T-cell (primary cell): ENCODE measurements at regions not wholly inside any gene's neighbourhood (a gene's known extent, or its start where the extent isn't known, plus 50 kb on each side); places are given as distances from the start of the nearest gene placed in this dataset.

Source experiments
- ATAC-seq, 4 experiments: fragments of 200-7000 bp in 3 of 4; fragments of 150-1000 bp in 1 of 4; cut with Tn5 transposase; replicated peaks in 1 of 4; 1 replicate in 3 of 4; 2 replicates in 1 of 4; pipeline ENCODE4 v1.10.0; 2021; ENCODE audit warnings: moderate library complexity in 3 of 4, mild to moderate bottlenecking in 2 of 4, moderate number of reproducible peaks in 1 of 4
- CTCF ChIA-PET, 2 donors: fragments of 300-600 bp; sonication (Branson Sonifier 250); formaldehyde crosslinking; loops; one replicate each; lab custom pipeline; 2022; ENCODE audit warnings: antibody characterized with exemption in 2 of 2; lab: Charles Lee
- POLR2A ChIA-PET, 2 donors: fragments of 300-600 bp; sonication (Branson Sonifier 250); formaldehyde crosslinking; loops; one replicate each; lab custom pipeline; 2022; ENCODE audit warnings: antibody characterized with exemption in 2 of 2; lab: Charles Lee
- DNase-seq, 35 experiments: peaks; one replicate each; pipeline versions ENCODE4 v3.0.0 to v3.0.0-alpha.2; 2013 to 2023
- H3K27ac ChIP-seq: one replicate; pipeline ENCODE4 v1.5.1; 2013; ENCODE audit warnings: low read length
- H3K27me3 ChIP-seq, 2 experiments: replicated peaks in 1 of 2; 1 replicate in 1 of 2; 2 replicates in 1 of 2; pipeline versions ENCODE4 v1.6.1 to v1.7.0; 2013; ENCODE audit warnings: low read length in 1 of 2, mixed read lengths in 1 of 2; ENCODE audit not compliant: control insufficient read depth in 2 of 2, insufficient read depth in 2 of 2; ENCODE audit errors: extremely low read depth in 1 of 2
- H3K36me3 ChIP-seq, 2 donors: 1 replicate in 1 of 2; 2 replicates in 1 of 2; pipeline versions ENCODE4 v1.6.1 to v1.7.0; 2013; ENCODE audit warnings: low read length in 1 of 2; ENCODE audit not compliant: control insufficient read depth in 2 of 2, insufficient read depth in 1 of 2; ENCODE audit errors: extremely low read depth in 1 of 2
- H3K4me1 ChIP-seq, 2 experiments: 1 replicate in 1 of 2; 2 replicates in 1 of 2; pipeline versions ENCODE4 v1.6.1 to v1.7.0; 2013; ENCODE audit warnings: low read length in 2 of 2, mixed read lengths in 1 of 2; ENCODE audit not compliant: insufficient read depth in 2 of 2, control insufficient read depth in 1 of 2; ENCODE audit errors: extremely low read depth in 1 of 2
- H3K4me3 ChIP-seq, 2 donors: 1 replicate in 1 of 2; 2 replicates in 1 of 2; pipeline versions ENCODE4 v1.5.1 to v1.7.0; 2013; ENCODE audit warnings: mild to moderate bottlenecking in 2 of 2, low read length in 1 of 2, moderate library complexity in 1 of 2; ENCODE audit not compliant: control insufficient read depth in 1 of 2; ENCODE audit errors: extremely low read depth in 1 of 2
- H3K9me3 ChIP-seq: 2 replicates; pipeline ENCODE4 v1.7.0; 2013
- H3K27ac Mint-ChIP-seq, 2 donors: one replicate each; pipeline ENCODE4 v1.8.0; 2020 to 2021; ENCODE audit warnings: mild to moderate bottlenecking in 2 of 2, mixed read lengths in 2 of 2
- H3K27me3 Mint-ChIP-seq, 2 donors: one replicate each; pipeline ENCODE4 v1.8.0; 2021 to 2022; ENCODE audit warnings: mixed read lengths in 2 of 2
- H3K36me3 Mint-ChIP-seq: one replicate; pipeline ENCODE4 v1.8.0; 2021; ENCODE audit warnings: mixed read lengths
- H3K4me1 Mint-ChIP-seq, 3 donors: one replicate each; pipeline ENCODE4 v1.8.0; 2020 to 2022; ENCODE audit warnings: mixed read lengths in 3 of 3, mild to moderate bottlenecking in 1 of 3
- H3K4me3 Mint-ChIP-seq, 3 donors: one replicate each; pipeline ENCODE4 v1.8.0; 2020 to 2022; ENCODE audit warnings: mild to moderate bottlenecking in 3 of 3, mixed read lengths in 3 of 3, moderate library complexity in 3 of 3
- H3K9me3 Mint-ChIP-seq, 3 donors: one replicate each; pipeline ENCODE4 v1.8.0; 2020 to 2022; ENCODE audit warnings: mixed read lengths in 3 of 3
- WGBS: methylation state at CpG from one replicate; pipeline ENCODE4 v1.1.5; 2013; ENCODE audit warnings: missing lambda C conversion rate; ENCODE audit not compliant: insufficient coverage; 5-methylcytosine and 5-hydroxymethylcytosine counted together

DNA sequence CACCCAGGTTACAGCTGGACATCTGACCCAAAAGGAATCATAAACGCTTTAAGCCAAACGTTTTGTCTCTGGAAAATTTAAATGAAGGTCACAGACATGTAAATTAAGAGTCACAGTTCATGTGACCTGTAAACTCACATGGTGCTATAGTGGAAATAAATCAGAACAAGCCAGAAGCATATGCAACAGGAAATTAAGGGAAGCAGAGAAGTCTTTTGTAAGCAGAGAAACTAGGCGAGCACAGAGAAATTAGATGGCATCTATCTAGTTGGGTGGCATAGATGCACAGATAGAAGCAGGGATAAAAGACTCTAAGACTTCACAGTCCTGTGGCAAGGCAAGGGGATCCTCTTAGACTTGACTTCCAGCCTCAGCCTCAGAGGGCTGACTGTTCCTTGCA is 264.8 kb downstream of the GASK1B start:
- ChIA-PET POLR2A (no interaction called here), CTCF (no interaction called here)
- no peaks in the 10 kb centered on the region for H3K4me1 ChIP-seq
- H3K9me3 ChIP-seq, result no peaks in the 10 kb centered on the region
- Mint-ChIP-seq H3K27ac (no peak overlapping the region), H3K4me1 (no peaks in the 10 kb centered on the region), H3K4me3 (no peak overlapping the region), H3K9me3 (peaks cover 0 to 4% (median 0%) of the 10 kb centered on the region in 3 donors), H3K27me3 (no peaks in the 10 kb centered on the region), H3K36me3 (no peaks in the 10 kb centered on the region)
- no peak overlapping the region for H3K4me3 ChIP-seq
- no peak overlapping the region for H3K27ac ChIP-seq
- no peaks in the 10 kb centered on the region for H3K36me3 ChIP-seq
- H3K27me3 ChIP-seq, result no peaks in the 10 kb centered on the region
- 62% methylated on average over 3 of the region's 3 CpGs for WGBS
- DNase-seq (no peak), ATAC-seq (no peak)

DNA sequence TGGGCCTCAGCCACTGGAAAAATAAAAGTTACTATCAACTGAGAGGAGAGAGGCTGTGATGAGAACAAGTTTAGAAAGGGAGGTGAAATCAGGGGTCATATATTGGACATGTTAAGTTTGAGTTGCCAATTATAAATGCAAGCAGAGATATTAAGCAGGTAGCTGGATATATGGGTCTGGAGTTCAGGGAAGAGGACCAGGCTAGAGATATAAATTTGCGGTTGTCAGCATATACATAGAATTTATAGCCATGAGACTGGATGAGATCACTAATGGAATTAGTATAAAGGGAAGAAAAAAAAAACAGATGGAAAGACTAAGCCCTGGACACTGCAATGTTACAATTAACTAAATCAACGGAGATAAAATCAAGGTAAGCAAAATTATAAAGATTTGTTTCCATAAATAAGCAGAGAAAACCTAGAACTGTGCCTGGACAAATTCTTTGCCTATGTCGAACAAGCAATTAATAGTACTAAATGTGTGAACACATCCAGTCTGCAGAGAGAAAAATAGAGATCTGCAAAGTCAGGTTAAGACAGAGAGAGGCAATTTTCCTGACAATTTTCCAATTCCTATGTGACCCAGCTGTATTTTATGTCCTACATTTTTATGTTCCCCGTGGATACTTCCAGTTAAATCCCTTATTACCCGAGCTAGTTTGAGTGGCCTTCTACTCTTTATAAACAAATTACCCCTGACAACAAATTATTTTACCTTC is 265.4 kb downstream of the GASK1B start:
- Histone ChIP-seq H3K27me3 (no peaks in the 10 kb centered on the region), H3K9me3 (no peaks in the 10 kb centered on the region), H3K4me1 (no peaks in the 10 kb centered on the region), H3K4me3 (no peak overlapping the region), H3K36me3 (no peaks in the 10 kb centered on the region), H3K27ac (no peak overlapping the region)
- Mint-ChIP-seq H3K4me1 (no peaks in the 10 kb centered on the region), H3K4me3 (no peak overlapping the region), H3K36me3 (no peaks in the 10 kb centered on the region), H3K9me3 (peaks cover 0 to 4% (median 0%) of the 10 kb centered on the region in 3 donors), H3K27me3 (no peaks in the 10 kb centered on the region), H3K27ac (no peak overlapping the region)
- 92% methylated on average over 4 of the region's 5 CpGs for WGBS
- DNase-seq (no peak), ATAC-seq (no peak)
- POLR2A ChIA-PET, result interaction anchor here in 1 of 2 donors (0.6 kb wide), 1 partner anchor 9 kb away, joined by 6 read pairs; no protein-coding TSS in a partner anchor
- CTCF ChIA-PET, result no interaction called here

DNA sequence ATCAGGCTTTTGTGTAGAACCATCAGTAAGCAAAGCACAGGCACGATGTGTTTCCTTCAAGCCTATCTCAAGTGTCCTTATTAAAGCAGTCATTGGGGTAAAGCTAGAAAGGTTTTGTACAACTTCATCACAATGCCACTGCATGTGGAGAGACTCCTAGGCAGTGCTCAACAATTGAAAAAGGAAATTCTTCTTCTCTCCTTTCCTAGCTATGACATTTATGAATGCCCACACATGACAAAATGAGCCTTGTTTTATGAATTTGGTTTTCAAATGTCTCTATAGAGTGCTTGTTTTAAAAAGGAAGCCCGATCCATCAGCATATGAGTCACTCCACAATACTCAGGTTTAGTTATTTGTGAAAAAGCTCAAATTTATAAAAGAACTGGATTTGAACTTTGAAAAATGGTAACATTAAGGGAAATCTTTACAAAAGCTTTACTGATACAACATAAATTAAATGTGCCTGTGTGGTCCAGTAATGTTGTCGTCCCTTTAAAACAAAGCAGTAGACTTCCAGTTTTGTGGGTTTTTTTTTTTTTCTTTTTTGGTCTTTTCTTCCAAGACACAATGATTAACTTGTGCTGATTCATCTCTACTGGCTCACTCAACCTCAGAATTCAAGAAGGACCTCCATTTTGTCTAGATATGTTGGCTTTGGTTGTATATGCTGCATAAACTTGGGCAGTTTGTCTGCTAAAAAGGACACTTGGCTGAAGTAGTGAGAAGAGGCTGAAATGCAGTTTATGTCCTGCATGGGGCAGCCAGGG is 273.8 kb downstream of the GASK1B start:
- DNase-seq, result no peak
- H3K27ac ChIP-seq, result no peak overlapping the region
- WGBS, result 67% methylated on average over 1 of the region's 3 CpGs
- peaks cover 6 to 8% (median 6%) of the 10 kb centered on the region in 3 donors for H3K9me3 Mint-ChIP-seq
- H3K9me3 ChIP-seq, result no peaks in the 10 kb centered on the region
- no peaks in the 10 kb centered on the region for H3K36me3 ChIP-seq
- H3K4me1 ChIP-seq, result no peaks in the 10 kb centered on the region
- no peaks in the 10 kb centered on the region for H3K27me3 ChIP-seq
- H3K27ac Mint-ChIP-seq, result no peak overlapping the region
- no peaks in the 10 kb centered on the region for H3K36me3 Mint-ChIP-seq
- H3K4me3 Mint-ChIP-seq, result no peak overlapping the region
- CTCF ChIA-PET, result no interaction called here
- no peaks in the 10 kb centered on the region for H3K27me3 Mint-ChIP-seq
- POLR2A ChIA-PET, result no interaction called here
- ATAC-seq, result no peak
- no peak overlapping the region for H3K4me3 ChIP-seq
- H3K4me1 Mint-ChIP-seq, result no peaks in the 10 kb centered on the region

DNA sequence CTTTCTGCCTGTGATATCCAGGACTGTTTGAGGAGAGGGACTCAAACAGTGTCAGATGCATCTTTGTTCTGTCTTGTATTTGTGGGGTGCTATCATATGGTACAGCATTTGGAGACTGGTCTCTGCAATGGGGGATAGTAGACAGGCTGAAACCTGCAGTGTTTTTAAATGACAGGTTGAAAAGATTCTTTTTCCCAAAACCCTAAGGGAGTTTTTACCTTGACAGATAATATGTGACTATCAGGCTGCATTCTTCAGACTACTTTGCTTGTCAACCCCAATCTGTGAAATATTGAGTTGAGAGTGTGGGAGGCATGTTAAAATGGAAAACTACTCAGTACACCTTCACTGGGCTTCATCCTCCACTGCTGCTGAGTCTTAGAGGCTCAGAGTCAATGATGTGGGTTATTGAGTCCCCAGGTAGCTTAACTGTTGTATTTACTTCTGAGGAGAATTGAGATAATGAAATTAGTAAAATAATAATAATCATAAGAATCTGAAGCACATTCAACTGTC is 274.9 kb downstream of the GASK1B start:
- Histone ChIP-seq H3K36me3 (no peaks in the 10 kb centered on the region), H3K9me3 (no peaks in the 10 kb centered on the region), H3K4me1 (no peaks in the 10 kb centered on the region), H3K4me3 (no peak overlapping the region), H3K27me3 (no peaks in the 10 kb centered on the region), H3K27ac (no peak overlapping the region)
- H3K27me3 Mint-ChIP-seq, result no peaks in the 10 kb centered on the region
- no peaks in the 10 kb centered on the region for H3K4me1 Mint-ChIP-seq
- no peaks in the 10 kb centered on the region for H3K36me3 Mint-ChIP-seq
- no peak overlapping the region for H3K27ac Mint-ChIP-seq
- no peak for DNase-seq
- peaks cover 6 to 9% (median 8%) of the 10 kb centered on the region in 3 donors for H3K9me3 Mint-ChIP-seq
- no peak for ATAC-seq
- no peak overlapping the region for H3K4me3 Mint-ChIP-seq
- POLR2A ChIA-PET, result no interaction called here
- CTCF ChIA-PET, result no interaction called here

DNA sequence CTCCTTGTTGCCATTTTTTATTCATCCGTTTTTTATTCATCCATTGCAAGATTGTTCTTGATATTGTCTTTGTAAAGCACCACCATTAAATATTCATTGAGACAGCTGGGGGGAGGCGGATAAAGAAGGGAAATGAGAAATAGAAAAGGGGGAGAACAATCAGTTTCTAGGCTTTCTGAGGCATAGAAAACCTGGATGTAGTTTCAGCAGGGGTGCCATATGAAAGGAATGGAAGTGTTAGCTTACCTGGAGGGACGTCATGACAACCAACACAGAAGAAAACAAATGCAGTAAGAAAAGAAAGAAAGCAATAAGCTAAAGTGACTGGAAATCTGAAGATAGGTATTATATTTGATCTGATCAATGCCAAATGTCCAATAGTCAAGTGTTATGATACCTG is 276.1 kb downstream of the GASK1B start:
- no peaks in the 10 kb centered on the region for H3K4me1 ChIP-seq
- no peak for DNase-seq
- no peaks in the 10 kb centered on the region for H3K4me1 Mint-ChIP-seq
- no peak overlapping the region for H3K27ac Mint-ChIP-seq
- no peak overlapping the region for H3K4me3 ChIP-seq
- H3K36me3 ChIP-seq, result no peaks in the 10 kb centered on the region
- no peak for ATAC-seq
- H3K9me3 ChIP-seq, result no peaks in the 10 kb centered on the region
- H3K36me3 Mint-ChIP-seq, result no peaks in the 10 kb centered on the region
- H3K9me3 Mint-ChIP-seq, result peaks cover 5 to 8% (median 7%) of the 10 kb centered on the region in 3 donors
- H3K4me3 Mint-ChIP-seq, result no peak overlapping the region
- WGBS, result 88% methylated on average over 2 of the region's 3 CpGs
- H3K27me3 ChIP-seq, result no peaks in the 10 kb centered on the region
- CTCF ChIA-PET, result no interaction called here
- H3K27me3 Mint-ChIP-seq, result no peaks in the 10 kb centered on the region
- no peak overlapping the region for H3K27ac ChIP-seq
- POLR2A ChIA-PET, result no interaction called here

DNA sequence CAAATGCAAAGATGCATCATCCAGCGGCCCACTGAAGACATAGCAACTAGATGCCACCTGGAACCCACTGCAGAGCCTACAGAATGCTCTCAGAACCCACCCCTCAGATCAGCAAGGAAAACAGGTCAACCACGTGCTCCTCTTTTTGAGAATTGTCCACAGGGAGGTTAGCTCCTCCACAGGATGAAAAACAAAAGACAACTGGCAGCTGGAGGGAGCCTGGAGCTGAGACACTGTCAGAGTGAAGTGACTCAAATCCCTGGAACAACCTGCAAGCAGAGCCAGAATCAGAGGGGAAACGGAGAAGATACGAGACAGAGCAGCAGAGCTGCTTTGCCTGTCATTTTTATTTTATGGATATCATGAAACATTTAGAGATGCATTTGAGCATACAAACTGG is 277.6 kb downstream of the GASK1B start:
- no peak overlapping the region for H3K27ac Mint-ChIP-seq
- Histone ChIP-seq H3K9me3 (no peaks in the 10 kb centered on the region), H3K4me1 (no peaks in the 10 kb centered on the region), H3K27me3 (no peaks in the 10 kb centered on the region), H3K4me3 (no peak overlapping the region), H3K36me3 (no peaks in the 10 kb centered on the region), H3K27ac (no peak overlapping the region)
- WGBS, result 20% methylated on average over 1 of the region's 4 CpGs
- H3K27me3 Mint-ChIP-seq, result no peaks in the 10 kb centered on the region
- CTCF ChIA-PET, result no interaction called here
- POLR2A ChIA-PET, result interaction anchor here in 1 of 2 donors (0.5 kb wide), 1 partner anchor 55 kb away, joined by 3 read pairs; no protein-coding TSS in a partner anchor
- H3K36me3 Mint-ChIP-seq, result no peaks in the 10 kb centered on the region
- no peak for ATAC-seq
- H3K4me3 Mint-ChIP-seq, result no peak overlapping the region
- H3K9me3 Mint-ChIP-seq, result peaks cover 0 to 4% (median 2%) of the 10 kb centered on the region in 3 donors
- no peak for DNase-seq
- H3K4me1 Mint-ChIP-seq, result no peaks in the 10 kb centered on the region
